T-helper 1 cell (primary cell): ENCODE measurements at regions not wholly inside any gene's neighbourhood (a gene's known extent, or its start where the extent isn't known, plus 50 kb on each side); places are given as distances from the start of the nearest gene placed in this dataset.

Experiments
- DNase-seq, 5 donors: peaks; one replicate each; pipeline ENCODE4 v3.0.0-alpha.2; 2012 to 2020

DNA sequence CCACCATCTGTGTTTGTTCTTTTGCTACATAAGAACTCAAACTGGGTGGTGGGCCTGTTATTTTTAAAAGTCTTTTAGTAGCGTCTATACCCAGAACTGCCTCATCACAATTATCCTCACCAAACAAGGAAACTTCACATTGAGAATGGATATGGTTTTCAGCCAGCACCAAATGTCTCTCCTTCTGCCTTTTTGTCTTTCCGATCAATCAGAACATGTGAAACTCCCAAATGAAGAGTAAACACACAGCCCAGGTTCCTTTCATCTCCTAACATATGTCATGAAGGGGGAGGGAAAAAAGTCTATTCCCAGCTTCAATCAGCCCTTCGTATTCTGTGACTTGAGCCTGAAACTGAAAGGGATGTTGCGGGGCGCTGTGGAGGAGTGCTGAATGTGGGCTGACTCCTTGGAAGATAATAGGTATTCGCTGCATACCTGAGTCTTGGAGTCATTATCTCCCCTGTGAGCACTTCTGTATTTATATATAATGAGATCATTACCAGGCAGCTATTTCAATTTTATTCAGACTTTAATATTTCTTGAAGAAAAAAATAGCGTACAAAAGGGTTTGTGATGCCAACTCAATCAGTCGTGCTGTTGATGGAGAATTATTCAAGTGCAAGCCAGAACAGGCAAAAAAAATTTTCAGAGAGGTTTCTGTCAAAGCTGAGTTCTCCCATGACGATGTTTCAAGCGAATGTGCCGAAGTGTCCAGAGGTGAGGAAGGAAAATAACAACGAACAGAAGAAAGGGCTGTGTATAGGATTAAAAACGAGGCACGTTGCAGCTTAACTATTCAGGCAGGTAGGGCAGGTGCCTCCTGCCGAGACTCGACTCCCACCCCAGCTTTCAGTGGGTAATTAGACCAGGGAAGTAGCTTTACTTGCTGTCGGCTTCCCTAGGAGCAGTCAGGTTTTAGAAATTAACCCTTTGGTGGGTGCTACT is 163.9 kb upstream of the NOCT start:
- no peak for DNase-seq

- DNase-seq, result no peak
Measured at GRCh38 chr4:138845664-138846063, 169.9 kb upstream of the NOCT start.

DNA sequence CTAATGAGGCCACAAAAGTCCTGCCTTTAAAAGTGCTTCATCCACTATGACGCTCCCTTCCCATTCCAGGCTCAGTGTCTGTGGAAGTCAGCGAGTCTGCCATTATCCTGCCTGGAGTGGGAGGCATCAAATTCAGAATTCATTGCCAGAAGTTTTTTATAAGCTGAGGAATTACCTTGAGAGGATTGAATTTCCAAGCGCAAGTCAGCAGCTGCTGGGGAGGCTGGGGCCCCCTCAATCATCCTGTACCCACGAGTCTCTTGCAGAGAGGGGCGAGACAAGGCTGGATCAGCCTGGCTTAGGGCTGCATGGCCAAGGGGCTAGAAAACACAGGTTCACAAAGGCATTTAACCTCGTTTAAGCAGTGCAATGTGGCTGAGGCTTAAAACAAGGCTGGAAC is 170.5 kb upstream of the NOCT start:
- no peak for DNase-seq

GRCh38 chr4:138843616-138844015 is 172.0 kb upstream of the NOCT start:
- no peak for DNase-seq

- no peak for DNase-seq
Measured at GRCh38 chr4:138841343-138841742, 174.2 kb upstream of the NOCT start.

GRCh38 chr4:138838251-138838650 is 177.3 kb upstream of the NOCT start:
- no peak for DNase-seq

DNA sequence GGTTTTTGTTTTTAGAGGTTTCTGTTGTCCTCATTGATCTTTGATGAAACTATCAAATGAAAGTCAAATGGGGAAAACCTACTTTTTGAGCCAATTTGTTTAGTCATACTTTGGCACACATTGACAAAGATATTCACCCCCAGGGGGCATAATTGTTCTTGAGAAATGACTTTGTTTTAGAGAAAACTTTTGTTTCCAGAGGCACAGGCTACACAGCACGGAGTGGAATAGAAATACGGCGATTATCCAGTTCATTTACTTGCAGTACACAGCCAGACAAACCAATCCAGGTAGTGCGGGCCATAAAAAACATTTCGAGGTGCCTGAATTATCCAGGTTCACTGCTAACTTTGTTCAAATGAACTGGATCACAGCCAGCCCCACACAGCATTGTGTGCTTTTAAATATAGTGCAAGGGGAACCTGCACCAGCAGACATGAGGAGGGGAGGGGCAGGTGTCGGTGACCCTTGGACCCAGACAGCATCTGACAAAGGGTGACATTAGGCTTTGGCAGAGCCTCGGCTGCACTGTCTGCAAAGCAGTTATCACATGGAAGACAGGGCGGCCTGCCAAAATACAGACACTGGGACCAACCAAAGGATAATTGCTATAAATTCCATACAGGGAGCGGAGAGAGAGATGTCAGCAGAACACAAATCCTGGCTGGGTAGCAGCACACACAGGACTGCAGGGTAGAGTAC is 179.6 kb upstream of the NOCT start:
- no peak for DNase-seq

DNA sequence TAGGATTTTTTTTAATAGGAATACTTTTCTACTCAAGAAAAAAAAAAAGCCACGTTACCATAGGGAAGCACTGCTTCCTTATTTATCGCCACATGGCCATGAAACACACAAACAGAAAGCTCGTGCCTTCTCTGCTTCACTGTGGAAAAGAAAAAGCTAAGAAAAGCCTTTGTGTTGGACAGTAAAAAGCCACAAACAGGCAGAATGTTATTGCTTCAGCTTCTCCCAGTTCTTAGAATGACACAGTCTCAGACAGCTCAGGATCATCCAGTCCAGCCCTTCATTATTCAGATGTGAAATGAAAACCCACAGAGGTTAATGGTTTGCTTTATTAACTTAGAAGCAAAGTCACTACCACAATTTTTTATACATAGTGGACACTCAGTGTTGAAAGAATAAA is 181.6 kb upstream of the NOCT start:
- DNase-seq, result no peak

DNA sequence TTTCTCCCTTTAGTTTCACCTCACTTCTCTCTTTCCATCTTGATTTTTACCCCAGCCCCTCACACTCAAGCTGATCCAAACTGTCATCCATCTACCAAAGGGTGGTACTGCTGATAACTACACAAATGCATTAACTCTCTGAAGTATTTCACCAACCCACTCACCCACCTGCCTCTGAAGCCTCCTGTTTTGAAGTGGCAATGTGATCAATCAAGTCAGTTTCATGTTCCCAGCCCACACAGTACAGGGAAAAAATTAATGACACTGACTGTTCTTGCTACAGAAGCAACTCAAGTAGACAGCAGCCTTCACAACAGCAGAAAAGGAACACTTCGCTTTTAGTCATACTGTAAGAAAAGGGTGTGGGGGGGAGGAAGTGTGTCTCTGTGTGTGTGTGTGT is 183.0 kb upstream of the NOCT start:
- DNase-seq, result no peak

DNA sequence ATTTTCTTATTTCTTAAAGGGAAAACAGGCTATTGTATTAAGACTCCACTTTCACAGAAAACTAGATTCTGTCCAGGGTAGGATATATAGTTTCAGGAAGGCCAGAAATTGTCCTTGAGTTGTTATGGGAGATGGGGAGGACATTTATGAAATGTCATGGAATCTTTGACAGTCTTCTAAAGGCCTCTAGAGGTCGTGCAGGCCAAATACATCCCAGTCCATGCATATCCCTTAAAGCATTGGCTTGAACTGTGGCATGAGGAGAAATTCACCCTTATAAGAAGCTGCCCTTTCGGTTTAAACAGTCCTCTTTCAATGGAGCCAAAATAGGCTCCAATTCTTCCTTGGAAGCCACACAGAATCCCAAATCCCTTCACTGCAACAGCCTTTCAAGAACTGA is 183.6 kb upstream of the NOCT start:
- no peak for DNase-seq

DNA sequence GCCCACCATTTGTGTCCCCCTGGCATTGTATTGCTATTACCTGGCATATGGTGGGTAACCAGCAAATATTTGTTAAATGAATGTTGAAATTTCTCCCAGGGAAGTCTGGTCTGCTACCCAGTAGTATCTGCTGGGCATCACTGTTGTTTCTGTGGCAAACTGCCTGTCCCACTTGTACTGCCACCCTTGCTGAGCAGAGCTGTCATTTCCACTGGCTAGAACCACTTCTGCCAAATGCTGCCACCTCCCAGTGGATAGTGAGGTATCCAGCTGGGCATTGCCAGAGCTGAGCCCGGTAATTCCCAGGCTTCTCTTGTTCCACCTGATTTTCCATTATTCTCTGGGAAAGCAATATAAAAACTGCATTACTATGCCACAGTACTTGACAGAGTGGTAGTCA is 186.7 kb upstream of the NOCT start:
- DNase-seq, result no peak

- DNase-seq, result no peak
Measured at GRCh38 chr4:138826754-138827153, 188.8 kb upstream of the NOCT start.

GRCh38 chr4:138826322-138826721 is 189.3 kb upstream of the NOCT start:
- DNase-seq, result no peak

DNA sequence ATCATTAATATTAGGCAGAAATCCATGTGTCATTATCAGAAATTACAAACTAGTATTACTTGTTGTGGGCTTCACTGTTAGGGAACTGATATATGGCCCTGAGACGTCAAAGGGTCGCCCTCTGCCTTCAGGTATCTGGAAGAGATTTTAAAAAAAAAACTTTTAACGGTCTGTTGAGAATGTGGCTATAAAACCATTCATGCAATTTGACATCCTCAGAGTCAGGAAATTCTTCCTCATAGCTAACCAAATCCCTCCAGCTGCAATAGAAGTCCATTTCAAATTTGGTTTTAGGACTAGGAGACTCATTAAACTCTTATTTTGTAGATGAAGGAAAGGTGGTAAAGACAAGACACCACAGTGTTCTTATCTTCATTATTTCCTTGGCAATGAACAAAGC is 194.2 kb upstream of the NOCT start:
- DNase-seq, result no peak

DNA sequence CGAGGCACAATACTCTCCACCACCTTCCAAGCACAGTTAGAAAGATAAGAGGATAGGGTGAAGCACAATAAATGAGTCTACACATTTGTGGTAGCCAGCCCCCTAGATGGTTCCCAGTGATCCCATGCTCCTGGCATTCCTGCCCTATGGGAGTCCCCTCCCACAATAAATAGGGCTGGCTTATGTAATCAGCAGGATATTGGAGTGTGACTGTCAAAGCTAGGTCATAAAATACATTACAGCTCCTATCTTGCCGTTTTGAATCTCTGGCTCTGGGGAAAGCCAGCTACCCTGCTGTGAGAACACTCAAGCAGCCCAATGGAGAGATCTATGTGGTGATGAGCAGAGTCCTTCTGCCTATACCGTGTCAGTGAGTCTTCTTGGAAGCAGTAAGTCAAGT is 198.7 kb upstream of the NOCT start:
- no peak for DNase-seq

DNA sequence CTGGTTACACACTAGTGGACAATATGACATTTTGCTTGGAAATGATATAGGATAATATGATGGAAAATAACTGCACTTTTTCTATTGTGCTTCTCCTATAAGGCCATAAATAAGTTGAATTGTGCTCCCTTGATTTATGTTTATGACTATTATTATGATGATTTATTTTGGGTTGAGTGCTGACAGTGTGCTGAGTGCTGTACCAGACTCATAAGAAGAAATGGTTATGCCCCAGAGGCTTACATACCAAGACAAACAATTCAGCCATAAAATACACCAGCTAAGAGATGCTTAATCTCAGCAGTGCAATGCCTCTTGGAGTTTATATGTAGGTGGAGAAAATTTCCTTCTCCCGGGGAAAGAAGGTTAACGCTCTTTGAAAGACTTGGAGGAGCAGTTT is 199.8 kb upstream of the NOCT start:
- no peak for DNase-seq

GRCh38 chr4:138805736-138806135 is 209.8 kb upstream of the NOCT start:
- DNase-seq, result no peak

DNA sequence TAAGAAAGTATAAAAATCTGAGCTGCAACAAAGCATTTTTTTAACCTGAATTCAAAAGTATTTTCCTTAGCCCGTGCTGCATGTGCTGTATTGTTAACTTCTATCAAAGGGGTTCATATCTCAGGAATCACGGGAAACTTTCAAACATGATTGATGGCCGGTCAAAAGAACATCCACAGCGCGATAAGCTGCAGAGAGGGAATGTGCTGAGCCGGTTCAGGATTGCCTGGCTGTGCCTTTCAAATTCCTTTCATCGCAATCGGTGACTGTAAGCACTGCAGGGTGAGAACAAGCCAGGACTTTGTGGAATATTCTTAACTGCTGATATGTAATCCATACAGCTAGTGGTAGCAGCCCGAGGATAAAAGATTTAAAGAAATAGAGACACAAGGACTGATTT is 210.9 kb upstream of the NOCT start:
- no peak for DNase-seq

- DNase-seq, result no peak
Measured at GRCh38 chr4:138803051-138803450, 212.5 kb upstream of the NOCT start.

GRCh38 chr4:138802499-138802898 is 213.1 kb upstream of the NOCT start:
- DNase-seq, result no peak

GRCh38 chr4:138800421-138800820 is 215.2 kb upstream of the NOCT start:
- no peak for DNase-seq

DNA sequence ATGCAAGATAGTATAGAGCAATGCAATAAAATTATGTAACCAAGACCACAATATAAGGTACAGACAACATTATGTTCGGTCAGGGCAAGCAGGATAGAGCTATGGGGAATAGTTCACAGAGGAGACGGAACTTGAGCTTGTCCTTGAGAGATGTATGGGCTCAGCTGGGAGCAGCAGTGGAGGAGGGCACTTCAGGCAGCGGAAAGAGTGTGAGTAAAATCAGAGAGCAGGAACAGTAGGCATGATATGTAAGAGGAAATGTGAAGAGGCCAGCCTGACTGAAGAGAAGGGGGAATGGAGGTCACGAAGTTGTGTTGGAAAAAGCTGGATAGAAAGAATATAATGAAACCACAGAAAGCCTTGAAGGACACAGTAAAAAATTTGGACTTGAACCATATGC is 217.2 kb upstream of the NOCT start:
- DNase-seq, result no peak

DNA sequence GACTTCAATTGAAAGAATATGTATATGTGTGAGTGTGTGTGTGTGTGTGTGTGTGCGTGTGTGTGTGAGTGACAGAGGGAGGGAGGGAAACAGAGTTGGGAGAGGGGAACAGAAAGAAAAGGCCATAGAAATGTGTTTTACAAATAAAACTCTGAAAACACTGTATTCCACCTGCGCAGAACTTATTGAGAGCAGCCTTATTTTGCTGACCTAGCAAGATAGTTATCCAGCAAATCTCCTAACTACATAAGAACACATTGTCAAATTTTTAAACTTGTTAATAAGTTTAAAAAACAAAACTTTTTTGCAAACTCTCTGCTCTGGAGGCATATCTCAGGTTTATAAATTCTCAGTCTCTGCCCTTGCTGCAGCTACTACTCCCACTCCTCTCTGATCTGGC is 217.9 kb upstream of the NOCT start:
- DNase-seq, result no peak

DNA sequence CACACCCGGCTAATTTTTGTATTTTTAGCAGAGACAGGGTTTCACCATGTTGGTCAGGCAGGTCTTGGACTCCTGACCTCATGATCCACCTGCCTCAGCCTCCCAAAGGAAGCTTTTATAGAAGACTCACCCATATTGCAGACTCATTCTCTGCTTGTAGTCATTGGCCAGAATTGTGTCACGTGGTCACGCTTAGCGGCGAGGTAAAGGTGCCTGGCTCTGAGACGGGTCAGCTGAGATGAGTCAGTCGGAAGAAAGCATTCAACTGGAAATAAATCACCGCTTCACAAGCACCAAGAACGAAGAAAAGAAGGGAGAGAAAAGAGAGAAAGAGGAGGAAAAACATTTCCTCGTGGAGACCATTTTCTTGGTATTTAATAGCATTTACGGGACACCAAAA is 218.8 kb upstream of the NOCT start:
- no peak for DNase-seq
